K562 (cell line): ENCODE measurements at regions not wholly inside any gene's neighbourhood (a gene's known extent, or its start where the extent isn't known, plus 50 kb on each side); places are given as distances from the start of the nearest gene placed in this dataset.

Source experiments
- ATAC-seq: fragments of 200-7000 bp; cut with Tn5 transposase; 3 replicates; pipeline ENCODE4 v1.9.1; 2020; ENCODE audit warnings: moderate library complexity
- BruUV-seq: library from RNA; stranded (reverse); fragments of 400-500 nt; replicated peaks from 2 replicates; lab custom pipeline; 2021; lab: Mats Ljungman, UMichigan
- CTCF ChIA-PET: fragments of 300-600 bp; formaldehyde crosslinking; extraction: SDS; loops from one replicate; lab custom pipeline; 2021; ENCODE audit warnings: low intra/inter-chr PET ratio; lab: Yijun Ruan, JAX
- POLR2A ChIA-PET: fragments of 300-600, 350-650 bp; sonication (Branson Sonifier 250); formaldehyde crosslinking; extraction: SDS; loops from one replicate; lab custom pipeline; 2021; ENCODE audit warnings: antibody characterized with exemption, inconsistent platforms; lab: Yijun Ruan, JAX
- DNase-seq, 4 experiments: peaks; one replicate each; pipeline versions ENCODE4 v3.0.0 to v3.0.0-alpha.2; 2011 to 2018; ENCODE audit warnings: low spot score in 3 of 4, mixed read lengths in 3 of 4; ENCODE audit errors: extremely low read depth in 1 of 4
- FAIRE-seq: peaks from 2 replicates; lab custom pipeline; 2011; peaks lifted over from hg19 to GRCh38; lab: Jason Lieb, UNC
- H2AFZ ChIP-seq: 2 replicates; pipeline ENCODE4 v1.6.0; 2011; ENCODE audit warnings: low read depth, low read length, control low read depth, inconsistent platforms
- H3K27ac ChIP-seq: fragments of 200-600 bp; 3 replicates; pipeline ENCODE4 v1.8.0; 2011; ENCODE audit warnings: low read depth, mild to moderate bottlenecking, control low read depth, inconsistent platforms, low read length, moderate library complexity, mixed read lengths; ENCODE audit errors: extremely low read depth
- H3K27me3 ChIP-seq, 2 experiments: fragments of 300-600 bp in 1 of 2; 2 replicates in 1 of 2; 3 replicates in 1 of 2; pipeline versions ENCODE4 v1.6.0 to v1.8.0; 2011; ENCODE audit warnings: inconsistent platforms in 2 of 2, low read length in 2 of 2, mild to moderate bottlenecking in 1 of 2, mixed read lengths in 1 of 2, moderate library complexity in 1 of 2; ENCODE audit not compliant: control insufficient read depth in 2 of 2, insufficient read depth in 2 of 2
- H3K36me3 ChIP-seq: fragments of 300-600 bp; 3 replicates; pipeline ENCODE4 v1.8.0; 2011; ENCODE audit warnings: mild to moderate bottlenecking, low read length, inconsistent platforms; ENCODE audit not compliant: control insufficient read depth, insufficient read depth
- H3K4me1 ChIP-seq, 2 experiments: fragments of 200-600 bp in 1 of 2; replicated peaks in 1 of 2; 2 replicates in 1 of 2; 3 replicates in 1 of 2; pipeline versions ENCODE4 v1.5.1 to v1.8.0; 2011; ENCODE audit warnings: inconsistent platforms in 2 of 2, low read length in 2 of 2, mild to moderate bottlenecking in 1 of 2, mixed read lengths in 1 of 2, moderate library complexity in 1 of 2; ENCODE audit not compliant: control insufficient read depth in 2 of 2, insufficient read depth in 2 of 2
- H3K4me2 ChIP-seq: 2 replicates; pipeline ENCODE4 v1.6.1; 2011; ENCODE audit warnings: low read length, control low read depth, inconsistent platforms, mixed read lengths; ENCODE audit not compliant: insufficient read depth
- H3K4me3 ChIP-seq: fragments of 200-600 bp; sonication (generic), shearing (Covaris generic); 2 replicates; pipeline ENCODE4 v1.5.1; 2016; ENCODE audit warnings: control low read depth, inconsistent platforms
- H3K79me2 ChIP-seq: fragments of 200-600 bp; 3 replicates; pipeline ENCODE4 v1.8.0; 2011; ENCODE audit warnings: low read length, inconsistent platforms; ENCODE audit not compliant: control insufficient read depth, insufficient read depth
- H3K9ac ChIP-seq, 2 experiments: 2 replicates each; pipeline versions ENCODE4 v1.6.0 to v1.6.1; 2011; ENCODE audit warnings: low read depth in 2 of 2, low read length in 2 of 2, control low read depth in 1 of 2, inconsistent platforms in 1 of 2, mild to moderate bottlenecking in 1 of 2, mixed read lengths in 1 of 2; ENCODE audit not compliant: insufficient read depth in 1 of 2
- H3K9me1 ChIP-seq: one replicate; pipeline ENCODE4 v1.6.0; 2011; ENCODE audit warnings: inconsistent platforms, mild to moderate bottlenecking, low read length, moderate library complexity; ENCODE audit not compliant: control insufficient read depth, insufficient read depth
- H3K9me3 ChIP-seq: replicated peaks from 2 replicates; pipeline ENCODE4 v1.5.1; 2011; ENCODE audit warnings: low read depth, low read length, inconsistent platforms; ENCODE audit not compliant: control insufficient read depth, insufficient read depth
- H4K20me1 ChIP-seq: replicated peaks from 2 replicates; pipeline ENCODE4 v1.6.1; 2011; ENCODE audit warnings: low read length, inconsistent platforms, mixed read lengths; ENCODE audit not compliant: control insufficient read depth, insufficient read depth
- ARID2 ChIP-seq: fragments of 450-650 bp; IDR thresholded peaks from 2 replicates; pipeline ENCODE4 v1.6.1; 2017; ENCODE audit warnings: antibody characterized with exemption, mild to moderate bottlenecking
- FOXP1 ChIP-seq: sonication (generic); formaldehyde crosslinking; IDR thresholded peaks from 2 replicates; pipeline ENCODE4 v1.8.0; 2022; ENCODE audit warnings: mild to moderate bottlenecking, missing genetic modification reagents
- ILF3 ChIP-seq: fragments of 450-650 bp; IDR thresholded peaks from 2 replicates; pipeline ENCODE4 v1.6.1; 2018; ENCODE audit warnings: antibody characterized with exemption, mild to moderate bottlenecking, moderate library complexity, borderline replicate concordance
- NCOA2 ChIP-seq, 2 experiments: fragments of 450-650 bp; IDR thresholded peaks; 2 replicates each; pipeline ENCODE4 v1.6.1; 2018; ENCODE audit warnings: mild to moderate bottlenecking in 2 of 2, moderate library complexity in 1 of 2; ENCODE audit not compliant: partially characterized antibody in 2 of 2
- RB1 ChIP-seq: fragments of 450-650 bp; IDR thresholded peaks from 2 replicates; pipeline ENCODE4 v1.6.1; 2017; ENCODE audit warnings: low read depth, mild to moderate bottlenecking
- XRCC3 ChIP-seq: fragments of 450-650 bp; IDR thresholded peaks from 2 replicates; pipeline ENCODE4 v1.6.1; 2017; ENCODE audit warnings: mild to moderate bottlenecking, moderate library complexity
- XRCC5 ChIP-seq: fragments of 200-400 bp; formaldehyde crosslinking; IDR thresholded peaks from 2 replicates; pipeline ENCODE4 v1.6.1; 2017; ENCODE audit warnings: low read depth, mild to moderate bottlenecking, low read length
- ZFP36 ChIP-seq: fragments of 150-350 bp; IDR thresholded peaks from 2 replicates; pipeline ENCODE4 v1.6.1; 2018; ENCODE audit warnings: low read length, low read depth; ENCODE audit not compliant: partially characterized antibody
- in situ Hi-C: fragments of 300-500 bp; cut with MboI; formaldehyde crosslinking; loops from 4 replicates; pipeline ENCODE4 v1.15.0; 2018; ENCODE audit warnings: inconsistent platforms, mixed read lengths
- intact Hi-C: fragments of 100-400 bp; cut with micrococcal nuclease; formaldehyde crosslinking; loops from 2 replicates; pipeline ENCODE4 v1.14.2; 2022
- TF ChIP-seq, protein P1 (sequence below): fragments of 250-450 bp; sonication (Bioruptor Pico); IDR thresholded peaks from 2 replicates; pipeline ENCODE4 v1.8.0; 2021; ENCODE audit warnings: mild to moderate bottlenecking, moderate library complexity

DNA sequence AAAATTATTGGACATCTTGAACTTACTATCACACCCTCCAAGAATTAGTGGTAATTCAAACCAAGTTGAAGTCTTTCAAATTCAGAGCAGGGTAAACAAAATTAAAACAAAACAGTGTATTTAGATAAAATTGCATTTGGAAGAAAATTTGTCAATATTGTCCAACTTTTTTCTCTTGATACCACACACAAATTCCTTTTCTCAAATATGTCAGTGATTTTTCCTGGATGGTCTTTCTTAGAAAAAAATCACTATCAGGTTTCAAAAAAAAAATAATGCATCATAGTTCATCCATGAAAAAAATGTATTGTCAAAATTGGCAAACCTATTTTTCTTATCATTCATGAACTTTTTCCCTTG is 667.1 kb downstream of the TENT5A start:
- no TSS peak for BruUV-seq
- Histone ChIP-seq H3K27ac (no peak overlapping the region), H3K9ac (no peak overlapping the region), H4K20me1 (no peaks in the 10 kb centered on the region), H3K9me3 (no peaks in the 10 kb centered on the region; the same call in 1 of the 2 replicates), H3K79me2 (no peaks in the 10 kb centered on the region), H3K27me3 (no peaks in the 10 kb centered on the region), H3K9me1 (no peaks in the 10 kb centered on the region), H3K4me2 (no peak overlapping the region), H3K4me3 (no peak overlapping the region), H3K4me1 (no peaks in the 10 kb centered on the region), H3K36me3 (no peaks in the 10 kb centered on the region), H2AFZ (no peak overlapping the region)
- in situ Hi-C loops (no loop called here), intact Hi-C loops (no loop called here)
- ChIA-PET CTCF (no interaction called here), POLR2A (no interaction called here)
- DNase-seq (no peak), FAIRE-seq (no peak), ATAC-seq (no peak)
- TF ChIP-seq, protein P1, sequence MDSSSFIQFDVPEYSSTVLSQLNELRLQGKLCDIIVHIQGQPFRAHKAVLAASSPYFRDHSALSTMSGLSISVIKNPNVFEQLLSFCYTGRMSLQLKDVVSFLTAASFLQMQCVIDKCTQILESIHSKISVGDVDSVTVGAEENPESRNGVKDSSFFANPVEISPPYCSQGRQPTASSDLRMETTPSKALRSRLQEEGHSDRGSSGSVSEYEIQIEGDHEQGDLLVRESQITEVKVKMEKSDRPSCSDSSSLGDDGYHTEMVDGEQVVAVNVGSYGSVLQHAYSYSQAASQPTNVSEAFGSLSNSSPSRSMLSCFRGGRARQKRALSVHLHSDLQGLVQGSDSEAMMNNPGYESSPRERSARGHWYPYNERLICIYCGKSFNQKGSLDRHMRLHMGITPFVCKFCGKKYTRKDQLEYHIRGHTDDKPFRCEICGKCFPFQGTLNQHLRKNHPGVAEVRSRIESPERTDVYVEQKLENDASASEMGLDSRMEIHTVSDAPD (CRISPR knock-in tag): no peak
- TF ChIP-seq FOXP1 (CRISPR knock-in tag) (no peak), XRCC3 (no peak), ILF3 (no peak), ARID2 (no peak), NCOA2 (IDR thresholded peaks at IDR 0.05; ENCODE audit: partially characterized antibody in 2 of 2) (no peak), ZFP36 (no peak), RB1 (no peak), XRCC5 (no peak)
